HEK293T (cell line): ENCODE measurements at regions not wholly inside any gene's neighbourhood (a gene's known extent, or its start where the extent isn't known, plus 50 kb on each side); places are given as distances from the start of the nearest gene placed in this dataset.

Experiments used
- CTCF ChIA-PET: fragments of 350-600 bp; formaldehyde crosslinking; extraction: SDS; loops from one replicate; lab custom pipeline; 2021; ENCODE audit warnings: antibody characterized with exemption, inconsistent platforms; lab: Yijun Ruan, JAX
- POLR2A ChIA-PET: fragments of 350-600 bp; formaldehyde crosslinking; extraction: SDS; loops from one replicate; lab custom pipeline; 2020; ENCODE audit warnings: antibody characterized with exemption, inconsistent platforms; lab: Yijun Ruan, JAX
- DNase-seq: peaks from one replicate; pipeline ENCODE4 v3.0.0; 2012; ENCODE audit warnings: mixed read lengths; ENCODE audit errors: extremely low spot score
- ARNT ChIP-seq: fragments of 450-650 bp; IDR thresholded peaks from 2 replicates; pipeline ENCODE4 v1.6.1; 2017; ENCODE audit warnings: mild to moderate bottlenecking
- BHLHE40 ChIP-seq: fragments of 450-650 bp; IDR thresholded peaks from 2 replicates; pipeline ENCODE4 v1.6.1; 2016; ENCODE audit warnings: mild to moderate bottlenecking, moderate library complexity, borderline replicate concordance
- CTBP1 ChIP-seq: fragments of 450-650 bp; IDR thresholded peaks from 2 replicates; pipeline ENCODE4 v1.6.1; 2016; ENCODE audit warnings: borderline replicate concordance
- ELF4 ChIP-seq: fragments of 450-650 bp; IDR thresholded peaks from 2 replicates; pipeline ENCODE4 v1.6.1; 2017; ENCODE audit warnings: antibody characterized with exemption
- FOXA1 ChIP-seq: fragments of 450-650 bp; IDR thresholded peaks from 2 replicates; pipeline ENCODE4 v1.6.1; 2016; ENCODE audit warnings: mild to moderate bottlenecking
- FOXK2 ChIP-seq: fragments of 450-650 bp; IDR thresholded peaks from 2 replicates; pipeline ENCODE4 v1.6.1; 2016; ENCODE audit warnings: mild to moderate bottlenecking
- FOXM1 ChIP-seq: fragments of 450-650 bp; IDR thresholded peaks from 2 replicates; pipeline ENCODE4 v1.6.1; 2017; ENCODE audit warnings: mild to moderate bottlenecking, borderline replicate concordance
- HDGF ChIP-seq: fragments of 450-650 bp; IDR thresholded peaks from 2 replicates; pipeline ENCODE4 v1.6.1; 2017; ENCODE audit warnings: antibody characterized with exemption, borderline replicate concordance
- L3MBTL2 ChIP-seq: fragments of 450-650 bp; conservative IDR thresholded peaks from 2 replicates; pipeline ENCODE4 v1.6.1; 2016; ENCODE audit warnings: mild to moderate bottlenecking
- LEF1 ChIP-seq: fragments of 450-650 bp; IDR thresholded peaks from 2 replicates; pipeline ENCODE4 v1.6.1; 2017; ENCODE audit warnings: mild to moderate bottlenecking, borderline replicate concordance
- NFRKB ChIP-seq: fragments of 450-650 bp; IDR thresholded peaks from 2 replicates; pipeline ENCODE4 v1.6.1; 2016; ENCODE audit warnings: mild to moderate bottlenecking, moderate library complexity
- PKNOX1 ChIP-seq: fragments of 450-650 bp; IDR thresholded peaks from 2 replicates; pipeline ENCODE4 v1.6.1; 2016
- SP1 ChIP-seq: fragments of 450-650 bp; IDR thresholded peaks from 2 replicates; pipeline ENCODE4 v1.6.1; 2017
- SUZ12 ChIP-seq: fragments of 450-650 bp; IDR thresholded peaks from 2 replicates; pipeline ENCODE4 v1.6.1; 2016; ENCODE audit warnings: mild to moderate bottlenecking
- TARDBP ChIP-seq: fragments of 450-650 bp; IDR thresholded peaks from 2 replicates; pipeline ENCODE4 v1.6.1; 2016
- ZNF384 ChIP-seq: fragments of 450-650 bp; IDR thresholded peaks from 2 replicates; pipeline ENCODE4 v1.6.1; 2016

- ChIA-PET CTCF (interaction anchor here (0.8 to 1.6 kb wide), 3 partner anchors 11 to 39 kb away, joined by 3 to 6 read pairs (median 3); no protein-coding TSS in a partner anchor), POLR2A (no interaction called here)
- DNase-seq, result peak; percentile 48
- TF ChIP-seq LEF1 (no peak), HDGF (no peak), ARNT (no peak), FOXK2 (no peak), CTBP1 (no peak), BHLHE40 (no peak), FOXM1 (no peak), SUZ12 (no peak), L3MBTL2 (no peak)
Observed at GRCh38 chr22:22099833-22100812, 117.5 kb upstream of the TOP3B start.

- CTCF ChIA-PET, result interaction anchor here (1.6 kb wide), 1 partner anchor 12 kb away, joined by 6 read pairs; no protein-coding TSS in a partner anchor
- TF ChIP-seq SP1 (no peak), NFRKB (no peak), ELF4 (no peak), PKNOX1 (no peak), ZNF384 (no peak), BHLHE40 (no peak), ARNT (no peak), HDGF (no peak), FOXA1 (no peak), FOXM1 (no peak), SUZ12 (no peak), TARDBP (no peak), FOXK2 (no peak), L3MBTL2 (no peak), CTBP1 (no peak)
- POLR2A ChIA-PET, result no interaction called here
- DNase-seq, result no peak
Observed at GRCh38 chr22:22099194-22099486, 116.6 kb upstream of the TOP3B start.

- TF ChIP-seq NFRKB (no peak), HDGF (no peak), FOXK2 (no peak), FOXA1 (no peak), SUZ12 (no peak)
- POLR2A ChIA-PET, result no interaction called here
- CTCF ChIA-PET, result interaction anchor here (1.3 kb wide), 1 partner anchor 12 kb away, joined by 3 read pairs; no protein-coding TSS in a partner anchor
- no peak for DNase-seq
Observed at GRCh38 chr22:22098457-22099193, 116.0 kb upstream of the TOP3B start.

- ChIA-PET CTCF (interaction anchor here (1.3 kb wide), 1 partner anchor 13 kb away, joined by 3 read pairs; no protein-coding TSS in a partner anchor), POLR2A (no interaction called here)
- no peak for TF ChIP-seq SUZ12
- TF ChIP-seq SP1, result no peak
- TF ChIP-seq ZNF384, result no peak
- TF ChIP-seq TARDBP, result no peak
- no peak for TF ChIP-seq LEF1
- TF ChIP-seq ARNT, result no peak
- TF ChIP-seq FOXK2, result no peak
- no peak for TF ChIP-seq L3MBTL2
- TF ChIP-seq FOXM1, result no peak
- no peak for TF ChIP-seq HDGF
- no peak for DNase-seq
Observed at GRCh38 chr22:22097727-22098228, 115.2 kb upstream of the TOP3B start.

DNA sequence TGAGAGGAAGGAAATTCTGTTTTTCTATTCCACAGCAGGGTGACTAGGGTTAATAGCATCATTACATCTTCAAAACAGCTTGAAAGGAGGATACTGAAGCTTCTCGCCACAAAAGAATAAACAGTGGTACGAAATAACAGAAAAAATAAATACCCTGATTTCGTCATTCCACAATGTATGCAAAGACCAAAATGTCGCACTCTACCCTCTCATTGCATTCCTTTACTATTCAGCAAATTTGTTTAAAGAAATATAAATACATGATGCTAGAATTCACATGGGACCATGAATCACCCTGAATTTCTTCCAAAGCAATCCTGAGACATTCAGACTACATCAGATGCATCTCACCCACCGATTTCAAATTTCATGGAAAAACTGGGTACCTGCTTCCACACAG, 112.3 kb upstream of the TOP3B start:
- TF ChIP-seq TARDBP, result no peak
- TF ChIP-seq SP1, result no peak
- TF ChIP-seq PKNOX1, result no peak
- no peak for TF ChIP-seq HDGF
- no peak for TF ChIP-seq ELF4
- TF ChIP-seq CTBP1, result no peak
- TF ChIP-seq NFRKB, result no peak
- no peak for TF ChIP-seq SUZ12
- ChIA-PET POLR2A (no interaction called here), CTCF (no interaction called here)
- DNase-seq, result no peak

- POLR2A ChIA-PET, result no interaction called here
- TF ChIP-seq FOXM1 (no peak), SP1 (no peak), LEF1 (no peak), ARNT (no peak)
- DNase-seq, result no peak
- CTCF ChIA-PET, result no interaction called here
Observed at GRCh38 chr22:22094514-22094913, 111.9 kb upstream of the TOP3B start.
